CD4-positive, alpha-beta T cell treated with Interleukin-4 for 1 hour (primary cell): ENCODE measurements at regions not wholly inside any gene's neighbourhood (a gene's known extent, or its start where the extent isn't known, plus 50 kb on each side); places are given as distances from the start of the nearest gene placed in this dataset.

Experiments used
- DNase-seq, 2 donors: peaks; one replicate each; pipeline ENCODE4 v3.0.0-alpha.2; 2020 to 2022

DNA sequence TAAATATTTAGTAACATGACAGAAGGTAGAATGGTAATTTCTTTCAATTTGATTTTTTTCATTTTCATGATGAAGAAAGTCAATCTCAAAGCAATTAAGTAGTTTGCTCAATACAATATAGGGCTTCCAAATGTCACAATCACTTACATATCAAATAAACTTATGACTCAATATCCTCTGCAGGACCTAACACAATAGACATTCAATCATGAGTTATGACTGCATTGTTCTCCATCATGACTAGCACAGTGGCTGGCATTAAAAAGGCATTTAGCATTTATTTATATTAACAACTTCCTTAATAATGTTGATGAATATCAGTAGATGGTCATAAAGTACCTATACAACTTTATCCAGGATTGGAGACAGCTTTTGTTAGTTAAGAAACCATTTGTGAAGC, 1499.6 kb downstream of the EFNA5 start:
- DNase-seq: no peak

DNA sequence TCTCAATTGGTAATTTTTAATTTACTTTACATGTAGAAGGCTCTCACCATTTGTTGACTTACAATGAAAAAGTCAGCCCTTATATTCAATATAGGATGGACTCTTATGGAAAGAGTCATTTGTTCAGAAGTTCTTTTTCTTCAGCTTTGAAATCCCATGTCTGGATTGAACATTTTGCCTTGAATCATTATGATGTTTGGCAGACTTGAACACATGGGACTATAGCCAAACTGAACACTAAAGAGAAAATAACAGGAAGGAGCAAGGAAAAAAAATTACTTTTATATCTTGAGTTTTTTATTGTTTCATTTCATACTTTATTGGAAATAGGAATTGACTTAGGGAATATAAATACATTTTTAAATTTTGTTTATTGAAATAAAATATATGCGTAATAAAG, 1503.0 kb downstream of the EFNA5 start:
- DNase-seq: no peak

DNA sequence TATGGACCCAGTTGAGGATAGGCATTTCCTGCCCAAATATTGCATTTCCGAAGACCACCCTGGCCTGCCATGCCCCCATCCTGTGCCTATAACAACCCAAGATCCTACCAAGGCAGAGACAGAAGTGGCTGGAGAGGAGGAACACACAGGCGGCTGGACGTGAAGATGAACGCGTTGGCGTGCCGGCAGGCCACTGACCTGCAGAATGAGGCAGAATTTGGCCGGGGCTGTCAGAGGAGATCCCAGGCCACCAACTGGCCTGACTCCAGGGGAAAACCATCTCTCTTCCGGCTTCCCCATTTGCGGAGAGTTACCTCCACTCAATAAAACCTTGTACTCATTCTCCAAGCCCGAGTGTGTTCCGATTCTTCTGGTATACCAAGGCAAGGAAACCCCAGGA, 1507.5 kb downstream of the EFNA5 start:
- DNase-seq: no peak

DNA sequence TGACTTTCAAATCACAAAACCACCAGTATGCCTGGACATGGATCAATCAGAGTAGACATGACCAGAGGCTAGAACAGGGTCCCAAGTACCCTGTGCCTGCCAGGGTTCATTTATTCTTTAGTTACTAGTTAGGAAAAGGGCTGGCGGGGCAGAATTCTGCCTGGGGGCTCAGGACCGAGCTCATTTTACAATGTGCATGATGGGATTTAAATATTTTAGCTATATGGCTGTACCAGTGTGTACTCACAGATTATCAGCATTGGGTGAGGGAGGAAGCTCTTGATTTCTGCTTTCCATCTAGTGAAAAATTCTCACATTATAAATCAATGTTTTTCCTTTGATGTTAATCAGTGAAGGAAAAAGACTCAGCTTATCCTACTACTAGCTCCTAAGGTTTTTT, 1511.1 kb downstream of the EFNA5 start:
- no peak for DNase-seq

DNA sequence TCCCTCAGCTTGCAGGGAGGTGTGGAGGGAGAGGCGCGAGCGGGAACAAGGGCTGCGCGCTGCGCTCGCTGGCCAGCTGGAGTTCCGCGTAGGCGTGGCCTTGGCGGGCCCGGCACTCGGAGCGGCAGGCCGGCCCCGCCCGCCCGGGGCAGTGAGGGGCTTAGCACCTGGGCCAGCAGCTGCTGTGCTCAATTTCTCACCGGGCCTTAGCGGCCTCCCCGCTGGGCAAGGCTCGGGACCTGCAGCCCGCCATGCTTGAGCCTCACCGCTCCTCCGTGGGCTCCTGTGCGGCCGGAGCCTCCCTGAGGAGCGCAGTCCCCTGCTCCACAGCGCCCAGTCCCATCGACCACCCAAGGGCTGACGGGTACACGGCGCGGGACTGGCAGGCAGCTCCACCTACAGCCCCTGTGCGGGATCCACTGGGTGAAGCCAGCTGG, 1516.4 kb downstream of the EFNA5 start:
- DNase-seq: no peak

DNA sequence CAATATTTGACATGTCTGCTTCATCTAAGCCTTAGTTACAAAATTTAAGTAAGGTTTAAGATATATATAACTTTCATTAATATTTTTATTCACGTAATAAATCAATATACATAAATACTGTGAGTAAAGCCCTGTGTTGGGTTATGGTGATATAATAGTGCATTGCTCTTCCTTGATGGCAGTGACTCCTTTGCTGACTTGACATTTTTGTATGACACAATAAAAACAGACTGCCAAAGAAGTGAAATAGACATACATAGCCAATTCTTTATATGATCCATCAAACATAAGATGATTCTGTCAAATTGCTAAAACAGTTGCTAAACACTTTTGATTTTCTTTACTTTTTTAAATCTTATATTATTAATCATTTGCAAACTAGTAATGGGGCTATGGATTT, 1518.2 kb downstream of the EFNA5 start:
- DNase-seq: no peak

DNA sequence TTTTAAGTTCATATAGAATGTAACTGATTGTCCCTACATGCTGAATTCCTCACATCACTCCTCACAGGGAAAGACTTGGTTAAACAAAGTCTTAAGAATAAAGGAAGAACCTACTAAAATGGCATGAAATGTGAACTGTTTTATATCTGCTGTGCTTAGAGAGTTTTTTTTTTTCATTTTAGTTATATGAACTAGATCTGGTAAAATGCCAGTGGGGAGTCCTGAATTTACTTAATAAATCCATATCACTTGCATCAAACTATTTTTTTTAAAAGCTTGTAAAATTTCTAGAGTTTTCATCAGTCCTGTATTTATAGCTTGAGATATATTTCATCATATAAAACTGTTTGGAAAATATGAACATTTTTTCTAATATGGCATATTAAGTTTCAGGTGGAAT, 1528.6 kb downstream of the EFNA5 start:
- no peak for DNase-seq

DNA sequence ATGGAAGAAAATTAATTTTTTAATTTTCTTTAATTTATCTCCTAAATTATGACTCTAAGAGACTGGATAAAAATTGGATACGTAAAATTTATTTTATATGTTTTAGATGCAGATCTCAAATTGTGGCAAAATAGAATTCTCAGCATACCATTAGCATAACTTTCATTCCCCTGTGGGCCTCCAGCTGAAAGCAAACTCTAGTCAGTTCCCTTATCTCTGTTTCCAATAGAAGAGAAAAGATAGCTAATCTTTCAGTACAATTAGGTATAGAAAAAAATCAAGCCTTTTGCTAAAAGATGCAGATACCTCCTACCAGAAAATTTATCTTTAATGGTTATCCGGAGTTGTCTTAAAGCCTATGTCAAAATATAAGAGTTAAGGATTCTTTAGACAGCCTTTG, 1530.6 kb downstream of the EFNA5 start:
- DNase-seq: no peak

DNA sequence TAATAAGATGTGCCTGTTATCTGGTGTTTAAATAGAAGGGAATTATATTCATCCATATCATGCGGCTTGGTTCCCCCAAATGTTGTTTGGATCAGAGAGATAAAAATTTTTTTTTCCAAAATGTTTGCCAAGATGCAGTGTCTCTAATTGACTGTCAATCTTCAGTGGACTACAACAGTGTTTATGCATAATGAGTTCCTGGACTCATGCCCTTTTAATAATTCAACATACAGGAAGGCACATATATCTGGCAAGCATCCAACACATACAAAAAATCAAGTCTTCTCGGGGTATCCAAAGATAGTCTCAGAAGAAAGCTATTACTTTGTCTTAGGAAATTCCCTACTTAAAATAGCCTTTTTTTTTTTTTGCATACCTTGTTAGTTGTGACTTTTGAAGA, 1534.7 kb downstream of the EFNA5 start:
- DNase-seq: no peak

DNA sequence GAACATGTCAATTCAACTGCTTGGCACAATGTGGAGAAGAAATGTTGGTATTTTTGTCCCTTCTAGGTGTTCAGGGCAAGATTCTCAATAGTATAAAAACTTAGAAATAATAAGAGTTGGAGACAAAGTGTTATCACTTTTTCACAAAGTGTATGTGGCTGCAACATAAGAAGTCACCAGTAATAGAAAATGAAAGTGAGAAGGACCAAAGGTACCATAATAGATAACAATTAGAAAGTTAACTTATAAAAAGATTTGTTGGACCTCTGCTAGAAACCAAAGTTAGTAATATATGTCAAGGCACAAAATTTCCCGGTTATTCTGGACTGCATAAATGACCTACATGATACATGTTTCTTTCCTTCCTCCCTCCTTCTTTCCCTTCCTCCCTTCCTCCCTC, 1535.3 kb downstream of the EFNA5 start:
- DNase-seq: no peak

DNA sequence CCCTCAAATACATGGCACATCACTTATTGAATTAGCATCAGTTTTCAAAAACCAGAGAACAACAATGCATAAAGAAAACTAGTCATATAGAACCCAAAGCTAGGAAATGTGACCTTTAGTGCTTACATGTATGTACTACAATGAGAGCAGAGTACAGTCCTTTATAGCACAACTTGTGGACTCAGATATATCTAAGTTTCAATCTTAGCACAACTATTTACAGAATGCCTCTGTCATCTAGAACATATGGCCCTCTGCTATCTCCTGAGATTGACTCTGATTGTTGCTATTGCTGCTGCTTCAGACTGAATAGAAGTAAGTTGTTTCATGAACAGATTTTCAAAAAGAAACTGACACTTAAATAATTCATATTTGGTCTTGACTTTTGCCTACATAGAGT, 1536.2 kb downstream of the EFNA5 start:
- DNase-seq: no peak

DNA sequence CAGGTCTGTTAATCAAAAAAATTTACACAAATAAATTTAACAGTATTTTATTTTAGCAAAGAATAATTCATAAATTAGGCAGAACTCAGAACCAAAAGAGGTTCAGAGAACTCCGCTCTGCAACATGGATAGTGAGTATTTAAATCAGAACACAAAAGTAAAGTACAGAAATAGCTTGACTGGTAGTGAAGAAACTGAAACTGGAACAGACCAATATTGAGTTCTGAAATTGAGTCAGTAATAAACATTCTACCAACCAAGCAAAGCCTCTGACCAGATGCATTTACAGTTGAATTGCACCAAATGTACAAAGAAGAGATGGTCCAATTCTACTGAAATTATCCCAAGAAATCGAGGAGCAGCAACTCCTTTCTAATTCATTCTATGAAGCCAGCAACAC, 1542.8 kb downstream of the EFNA5 start:
- DNase-seq: no peak

DNA sequence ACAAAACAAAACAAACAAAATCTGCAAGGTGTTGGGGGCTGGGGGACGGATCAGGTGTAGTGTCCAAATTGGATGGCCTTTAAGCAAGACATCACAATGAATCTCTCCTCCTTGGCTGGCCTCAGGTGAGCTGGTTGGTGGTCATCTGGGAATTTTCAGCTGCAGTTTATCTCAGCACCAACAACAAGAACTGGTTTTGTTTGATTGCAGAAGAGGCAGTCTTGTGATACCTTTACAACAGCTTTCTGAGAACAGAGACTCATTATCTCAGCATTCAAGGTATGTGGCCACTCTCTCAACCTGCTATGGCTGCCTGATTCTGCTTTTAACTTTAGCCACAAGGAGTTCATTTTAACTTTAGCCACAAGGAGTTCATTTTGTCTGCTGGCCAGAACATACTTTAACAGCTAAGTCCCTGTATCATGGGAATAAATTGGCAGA, 1543.4 kb downstream of the EFNA5 start:
- DNase-seq: no peak

DNA sequence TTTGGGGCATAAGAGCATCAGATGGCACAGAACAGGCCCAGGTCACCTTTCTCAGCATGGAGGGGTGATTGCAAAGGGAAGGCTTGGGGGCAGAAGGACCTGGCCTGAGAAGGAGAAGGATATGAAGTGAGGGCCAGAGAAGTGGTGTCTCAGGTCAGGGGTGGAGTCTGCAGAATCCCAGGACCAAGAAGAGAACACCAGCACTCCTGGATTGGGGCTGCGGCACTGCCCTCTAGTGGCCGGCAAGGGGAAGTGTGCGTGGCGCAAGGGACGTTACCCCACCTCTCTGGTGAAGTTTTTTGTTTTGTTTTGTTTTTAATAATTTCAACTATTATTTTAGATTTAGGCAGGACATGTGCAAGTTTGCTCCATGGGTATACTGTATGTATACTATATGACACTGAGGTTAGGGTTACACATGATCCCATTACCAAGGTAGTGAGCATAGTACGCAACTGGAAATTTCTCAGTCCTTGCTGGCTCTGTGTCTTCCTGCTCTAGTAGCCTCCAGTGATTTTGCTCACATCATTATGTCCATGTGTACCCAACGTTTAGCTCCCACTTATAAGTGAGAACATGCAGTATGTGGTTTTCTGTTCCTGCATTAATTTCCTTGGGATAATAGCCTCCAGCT, 1548.6 kb downstream of the EFNA5 start:
- no peak for DNase-seq

DNA sequence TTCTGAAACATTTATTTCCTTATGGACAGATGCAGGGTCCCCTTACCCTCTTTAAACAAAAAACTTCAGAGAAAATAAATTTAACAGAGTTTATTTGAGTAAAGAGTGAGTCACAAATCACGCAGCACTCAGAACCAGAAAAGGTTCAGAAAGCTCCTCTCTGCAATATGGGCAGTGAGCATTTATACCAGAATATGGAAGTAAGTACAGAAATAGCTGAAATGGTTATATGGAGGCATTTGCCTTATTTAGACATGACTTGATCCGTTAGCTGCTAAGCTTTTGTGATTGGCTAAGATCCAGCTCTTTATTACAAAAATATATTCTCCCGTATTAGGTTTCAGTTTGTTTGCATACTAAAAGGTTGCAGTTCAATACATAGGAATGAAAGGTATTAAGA, 1554.1 kb downstream of the EFNA5 start:
- no peak for DNase-seq

DNA sequence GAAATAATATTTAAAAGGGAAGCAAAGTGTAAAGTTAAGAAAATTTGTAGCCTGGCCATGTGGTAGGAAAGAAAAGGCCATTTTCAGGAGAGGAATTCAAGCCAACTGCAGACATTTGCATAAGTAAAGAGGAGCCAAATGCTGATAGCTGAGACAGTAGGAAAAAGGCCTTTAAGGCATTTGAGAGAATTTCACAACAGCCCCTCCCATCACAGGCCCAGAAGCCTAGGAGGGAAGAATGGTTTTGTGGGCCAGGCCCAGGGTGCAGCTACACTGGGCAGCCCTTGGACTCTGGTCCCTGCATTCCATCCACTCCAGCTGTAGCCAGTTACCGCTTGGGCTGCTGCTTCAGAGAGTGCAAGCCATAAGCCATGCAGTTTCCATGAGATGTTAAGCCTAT, 1556.8 kb downstream of the EFNA5 start:
- no peak for DNase-seq

DNA sequence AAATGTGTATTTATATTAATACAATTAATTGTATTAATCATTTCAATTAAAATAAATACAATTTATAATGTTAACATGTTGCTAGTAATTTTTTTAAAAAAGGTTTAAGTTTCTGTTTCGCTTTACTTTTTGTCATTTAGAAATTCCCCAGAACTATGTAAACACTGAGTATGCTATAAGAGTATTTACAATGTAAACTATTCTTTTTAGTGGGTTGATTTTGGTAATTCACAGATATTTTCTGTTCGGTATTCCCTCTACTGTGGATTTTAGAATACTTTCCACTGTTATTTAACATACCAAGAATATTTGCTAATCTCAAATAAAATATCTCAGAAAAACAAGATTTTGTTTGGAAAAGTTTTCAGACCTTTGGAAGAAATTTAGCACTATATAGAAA, 1564.4 kb downstream of the EFNA5 start:
- DNase-seq: no peak

DNA sequence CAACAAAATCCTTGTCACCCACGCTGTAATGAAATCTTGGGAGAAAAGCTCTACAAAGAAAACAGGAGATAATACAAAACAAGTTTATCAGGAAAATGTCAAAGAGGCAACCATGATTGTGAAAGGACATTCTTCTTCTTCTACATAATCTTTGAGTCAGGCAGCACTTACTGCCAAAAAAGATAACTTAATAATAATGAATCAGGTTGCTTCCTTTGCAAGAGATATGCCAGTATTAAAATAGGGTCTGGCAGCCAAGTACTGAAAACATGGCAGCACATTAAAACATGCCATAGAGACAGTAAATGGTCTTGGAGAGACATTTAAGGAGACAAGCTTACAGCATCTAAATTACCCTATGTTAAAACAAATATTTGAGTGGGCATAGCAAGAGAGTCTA, 1573.4 kb downstream of the EFNA5 start:
- no peak for DNase-seq

DNA sequence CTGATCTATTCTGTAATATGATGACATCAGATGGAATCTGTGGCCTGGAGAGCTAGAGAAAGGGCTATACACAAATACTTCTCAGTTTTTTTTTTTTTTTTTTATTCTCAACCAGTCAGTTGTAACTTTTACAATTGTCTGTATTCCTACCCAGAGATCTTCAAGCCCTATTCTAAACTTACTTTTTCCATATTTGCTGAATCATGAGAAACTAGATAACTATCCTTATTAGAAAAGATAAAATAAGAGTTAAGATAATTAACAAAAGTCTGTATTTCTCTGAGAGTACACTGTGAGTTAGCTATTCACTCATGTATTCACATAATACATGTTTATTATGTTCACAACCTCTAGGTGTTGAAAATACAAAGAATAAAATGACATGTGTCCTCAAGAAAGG, 1575.9 kb downstream of the EFNA5 start:
- DNase-seq: no peak

DNA sequence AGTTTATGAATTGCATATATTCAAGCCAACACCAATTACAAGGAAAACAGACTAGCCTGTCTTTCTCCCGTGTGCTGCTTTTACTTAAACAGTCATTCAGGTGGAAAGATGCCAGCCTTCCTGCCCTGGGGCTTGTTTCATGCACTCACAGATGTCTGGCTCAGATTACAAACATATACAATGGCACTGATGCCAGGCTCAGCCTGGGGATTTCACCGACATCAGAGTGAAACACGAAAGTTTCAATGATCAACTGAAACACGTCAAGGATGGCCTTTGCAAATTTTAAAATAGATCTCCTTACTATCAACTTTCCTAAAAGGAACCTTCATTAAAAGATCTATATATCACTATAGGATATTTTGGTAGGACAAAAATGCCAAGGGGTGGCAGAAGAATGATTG, 1576.5 kb downstream of the EFNA5 start:
- DNase-seq: no peak

DNA sequence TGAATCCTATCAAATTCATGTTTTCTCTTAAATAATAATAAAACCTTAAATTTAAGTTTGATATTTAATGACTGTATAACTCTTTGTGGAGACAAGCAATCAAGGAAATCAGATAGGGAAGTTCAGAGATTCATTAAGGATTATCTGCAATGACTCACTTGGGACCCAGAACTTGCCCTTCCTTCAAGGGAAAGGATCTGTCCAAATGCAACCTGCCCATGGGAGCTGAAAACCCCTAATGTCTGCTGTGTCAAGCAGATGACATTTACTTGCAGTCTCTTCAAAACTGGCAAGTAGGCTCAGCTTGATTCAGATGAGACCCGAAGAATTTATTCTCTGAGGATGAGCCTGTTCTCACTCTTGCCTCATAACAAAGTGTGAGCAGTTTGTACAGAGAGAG, 1577.6 kb downstream of the EFNA5 start:
- no peak for DNase-seq

DNA sequence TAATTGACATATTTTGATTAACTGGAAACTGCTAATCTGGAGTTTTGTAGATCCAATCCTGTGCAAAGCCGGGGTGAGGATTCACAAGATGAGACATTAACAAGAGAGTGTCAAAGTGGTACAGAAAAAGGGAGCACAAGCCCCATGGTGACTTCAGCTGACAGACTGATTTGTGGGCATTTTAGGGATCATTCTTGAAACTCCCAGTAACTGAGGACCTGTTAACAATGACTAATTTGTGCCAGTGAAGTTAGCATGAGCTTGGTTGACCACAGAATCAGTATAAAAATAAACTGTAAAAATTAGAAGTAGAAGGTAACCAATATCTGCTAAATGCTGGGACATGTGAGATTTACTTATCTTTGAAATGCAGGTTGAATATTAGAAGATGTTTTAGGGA, 1578.3 kb downstream of the EFNA5 start:
- DNase-seq: no peak

DNA sequence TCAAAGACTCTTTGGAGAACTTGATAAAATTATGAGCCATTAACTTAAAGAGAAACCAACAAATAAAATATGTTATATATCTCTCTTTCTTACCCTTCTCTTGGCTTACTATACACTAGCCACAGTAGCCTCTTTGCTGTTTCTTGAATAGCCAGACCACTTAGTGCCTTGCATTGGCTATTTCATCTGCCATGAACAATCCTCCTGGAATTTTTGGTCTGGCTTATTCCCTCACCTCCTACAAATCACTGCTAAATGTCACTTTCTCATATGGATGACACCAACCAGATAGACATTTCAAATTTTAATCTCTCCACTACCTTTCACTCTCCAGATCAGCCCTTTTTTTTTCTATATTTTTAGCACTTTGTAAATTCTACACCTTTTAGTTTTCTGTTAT, 1581.7 kb downstream of the EFNA5 start:
- no peak for DNase-seq

DNA sequence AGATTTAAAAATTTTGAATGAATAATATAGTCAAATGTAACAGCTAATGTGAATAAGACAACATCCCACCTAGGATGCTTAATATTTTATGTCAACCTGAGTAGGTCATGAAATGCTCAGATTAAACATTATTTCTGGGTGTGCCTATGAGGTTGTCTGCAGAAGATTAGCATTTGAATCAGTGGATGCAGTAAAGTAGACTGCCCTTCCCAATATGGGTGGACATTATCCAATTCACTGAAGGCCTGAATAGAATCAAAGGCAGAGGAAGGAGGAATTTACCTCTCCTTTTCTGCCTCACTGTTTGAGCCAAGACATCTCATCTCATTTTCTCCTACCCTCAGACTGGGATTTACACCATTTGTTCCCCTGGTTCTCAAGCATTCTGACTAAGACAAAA, 1582.3 kb downstream of the EFNA5 start:
- no peak for DNase-seq

DNA sequence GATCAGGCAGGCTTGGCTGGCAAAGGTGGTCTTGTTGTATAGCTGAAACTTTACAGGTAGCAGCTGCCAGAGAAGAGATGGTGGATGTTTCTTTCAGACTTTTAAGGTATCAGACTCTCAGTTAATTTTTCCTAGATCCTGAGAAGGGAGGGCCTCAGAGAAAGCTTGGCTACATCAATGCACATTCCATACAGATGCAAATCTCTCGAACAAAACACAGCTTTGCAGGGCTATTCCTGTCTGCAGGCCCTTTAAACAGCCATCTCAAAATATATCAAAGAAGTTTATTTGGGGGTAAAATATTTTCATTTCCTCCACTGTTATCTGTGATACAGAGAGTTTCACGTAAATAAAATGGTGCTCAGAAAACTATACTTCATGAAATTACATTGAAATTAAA, 1584.4 kb downstream of the EFNA5 start:
- DNase-seq: no peak

DNA sequence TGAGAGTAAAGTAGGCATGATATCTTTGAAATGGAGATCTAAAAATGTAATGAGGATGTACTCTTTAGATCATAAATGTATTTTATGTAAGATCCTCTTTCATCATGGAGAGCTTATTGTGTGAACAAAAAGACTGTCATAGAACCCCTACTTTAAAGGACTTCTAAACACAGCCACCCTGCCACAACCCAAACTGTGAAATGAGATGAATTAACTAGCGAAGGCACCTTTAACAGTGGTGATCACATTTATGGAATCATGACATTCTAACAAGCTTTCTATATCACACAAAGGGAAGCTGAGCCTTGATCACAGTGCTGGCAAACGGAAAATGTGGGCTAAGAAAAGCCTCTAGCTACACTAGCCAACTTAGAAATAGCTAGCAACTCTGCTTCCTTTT, 1585.2 kb downstream of the EFNA5 start:
- DNase-seq: no peak
